GM12872 (cell line): ENCODE measurements at regions not wholly inside any gene's neighbourhood (a gene's known extent, or its start where the extent isn't known, plus 50 kb on each side); places are given as distances from the start of the nearest gene placed in this dataset.

Experiments used
- CTCF ChIP-seq: IDR thresholded peaks from 3 replicates; pipeline ENCODE4 v1.5.1; 2011; ENCODE audit warnings: low read depth, mild to moderate bottlenecking, low read length, moderate library complexity; ENCODE audit not compliant: insufficient read depth

- no peak for TF ChIP-seq CTCF
These were observed 471.0 kb upstream of the CDH2 start for GRCh38 chr18:28647961-28648360.

GRCh38 chr18:28637897-28638296 lies 461.0 kb upstream of the CDH2 start:
- no peak for TF ChIP-seq CTCF

- no peak for TF ChIP-seq CTCF
These were observed 458.6 kb upstream of the CDH2 start for GRCh38 chr18:28635530-28635929.

- TF ChIP-seq CTCF, result no peak
These were observed 449.8 kb upstream of the CDH2 start for GRCh38 chr18:28626756-28627155.

GRCh38 chr18:28607991-28608390 lies 431.1 kb upstream of the CDH2 start:
- no peak for TF ChIP-seq CTCF

GRCh38 chr18:28606686-28607085 lies 429.8 kb upstream of the CDH2 start:
- no peak for TF ChIP-seq CTCF

- no peak for TF ChIP-seq CTCF
These were observed 425.5 kb upstream of the CDH2 start for GRCh38 chr18:28602391-28602790.

GRCh38 chr18:28594034-28594433 lies 417.1 kb upstream of the CDH2 start:
- TF ChIP-seq CTCF, result no peak
